Fibroblast of pulmonary artery (primary cell): ENCODE measurements at regions not wholly inside any gene's neighbourhood (a gene's known extent, or its start where the extent isn't known, plus 50 kb on each side); places are given as distances from the start of the nearest gene placed in this dataset.
A peak's percentile ranks its signal among the peaks of the same experiment; 100 is the strongest.
"Not testable (repeated sequence)": the region's sequence is repeated elsewhere in the genome, so short reads cannot be mapped to it uniquely, and the experiment has no call there.

Experiments
- DNase-seq: peaks from one replicate; pipeline ENCODE4 v3.0.0-alpha.2; 2010; ENCODE audit warnings: low read depth
- H3K4me3 ChIP-seq: replicated peaks from 2 replicates; pipeline ENCODE4 v1.5.1; 2011; ENCODE audit warnings: low read depth, mild to moderate bottlenecking, control low read depth, low read length, moderate library complexity
- TF ChIP-seq, protein P1 (sequence below): IDR thresholded peaks from 2 replicates; pipeline ENCODE4 v1.5.1; 2011; ENCODE audit warnings: mild to moderate bottlenecking, control low read depth, low read length, inconsistent platforms; ENCODE audit errors: missing control alignments

DNA sequence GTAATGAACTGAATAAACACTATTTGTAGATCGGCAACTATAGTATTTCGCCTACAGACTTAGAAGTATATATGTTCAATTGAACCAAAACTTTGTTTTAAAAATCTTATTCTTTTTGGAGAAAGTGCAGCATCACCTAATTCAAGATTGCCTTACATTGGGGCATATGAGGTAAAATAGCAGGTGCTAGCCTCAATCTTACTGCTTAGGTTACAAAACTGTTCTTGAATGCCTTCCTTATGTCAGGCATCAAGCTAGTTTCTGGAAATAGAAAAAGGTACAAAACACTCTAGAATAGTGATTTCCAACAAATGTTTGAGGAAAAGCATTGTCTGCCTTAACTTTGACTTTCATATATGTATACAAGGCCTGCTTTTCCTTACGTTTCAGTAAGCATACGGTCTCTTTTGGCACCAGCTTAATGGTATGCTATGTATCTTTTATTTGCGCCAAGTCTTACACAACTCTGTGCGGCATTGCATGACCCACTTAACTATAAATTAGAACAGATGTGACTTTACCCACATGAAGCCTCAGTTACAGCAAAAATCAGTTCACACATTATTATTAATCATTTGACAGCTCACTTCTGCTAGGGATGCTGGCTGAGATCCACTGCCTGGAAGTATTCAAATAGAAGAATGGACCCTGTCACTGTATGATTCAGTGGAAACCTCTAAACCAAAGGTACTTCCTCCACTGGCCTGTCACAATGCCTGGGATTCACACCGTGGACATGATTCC is 174.1 kb downstream of the PRELID2 start:
- DNase-seq = peak; percentile 48
- H3K4me3 ChIP-seq = no peak overlapping the region
- TF ChIP-seq, protein P1, sequence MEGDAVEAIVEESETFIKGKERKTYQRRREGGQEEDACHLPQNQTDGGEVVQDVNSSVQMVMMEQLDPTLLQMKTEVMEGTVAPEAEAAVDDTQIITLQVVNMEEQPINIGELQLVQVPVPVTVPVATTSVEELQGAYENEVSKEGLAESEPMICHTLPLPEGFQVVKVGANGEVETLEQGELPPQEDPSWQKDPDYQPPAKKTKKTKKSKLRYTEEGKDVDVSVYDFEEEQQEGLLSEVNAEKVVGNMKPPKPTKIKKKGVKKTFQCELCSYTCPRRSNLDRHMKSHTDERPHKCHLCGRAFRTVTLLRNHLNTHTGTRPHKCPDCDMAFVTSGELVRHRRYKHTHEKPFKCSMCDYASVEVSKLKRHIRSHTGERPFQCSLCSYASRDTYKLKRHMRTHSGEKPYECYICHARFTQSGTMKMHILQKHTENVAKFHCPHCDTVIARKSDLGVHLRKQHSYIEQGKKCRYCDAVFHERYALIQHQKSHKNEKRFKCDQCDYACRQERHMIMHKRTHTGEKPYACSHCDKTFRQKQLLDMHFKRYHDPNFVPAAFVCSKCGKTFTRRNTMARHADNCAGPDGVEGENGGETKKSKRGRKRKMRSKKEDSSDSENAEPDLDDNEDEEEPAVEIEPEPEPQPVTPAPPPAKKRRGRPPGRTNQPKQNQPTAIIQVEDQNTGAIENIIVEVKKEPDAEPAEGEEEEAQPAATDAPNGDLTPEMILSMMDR = no peak

DNA sequence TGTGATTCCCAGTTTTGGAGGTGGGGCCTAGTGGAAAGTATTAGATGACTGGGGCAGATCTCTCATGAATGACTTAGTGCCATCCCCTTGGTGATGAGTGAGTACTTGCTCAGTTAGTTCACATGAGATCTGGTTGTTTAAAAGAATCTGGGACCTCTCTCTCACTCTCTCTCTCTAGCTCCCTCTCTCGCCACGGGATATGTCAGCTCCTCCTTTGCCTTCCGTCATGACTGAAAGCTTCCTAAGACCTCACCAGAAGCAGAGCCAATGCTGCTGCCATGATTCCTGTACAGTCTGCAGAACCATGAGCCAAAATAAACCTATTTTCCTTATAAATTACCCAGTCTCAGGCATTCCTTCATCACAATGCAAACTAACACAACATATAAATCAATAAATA is 176.7 kb downstream of the PRELID2 start:
- DNase-seq = no peak
- TF ChIP-seq, protein P1 = no peak
- no peak overlapping the region for H3K4me3 ChIP-seq

DNA sequence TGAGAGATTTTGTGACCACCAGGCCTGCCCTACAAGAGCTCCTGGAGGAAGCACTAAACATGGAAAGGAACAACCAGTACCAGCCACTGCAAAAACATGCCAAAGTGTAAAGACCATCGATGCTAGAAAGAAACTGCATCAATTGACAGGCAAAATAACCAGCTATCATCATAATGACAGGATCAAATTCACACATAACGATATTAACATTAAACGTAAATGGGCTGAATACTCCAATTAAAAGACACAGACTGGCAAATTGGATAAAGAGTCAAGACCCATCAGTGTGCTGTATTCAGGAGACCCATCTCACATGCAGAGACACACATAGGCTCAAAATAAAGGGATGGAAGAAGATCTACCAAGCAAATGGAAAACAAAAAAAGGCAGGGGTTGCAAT is 182.4 kb downstream of the PRELID2 start:
- not testable (repeated sequence) for H3K4me3 ChIP-seq, DNase-seq

DNA sequence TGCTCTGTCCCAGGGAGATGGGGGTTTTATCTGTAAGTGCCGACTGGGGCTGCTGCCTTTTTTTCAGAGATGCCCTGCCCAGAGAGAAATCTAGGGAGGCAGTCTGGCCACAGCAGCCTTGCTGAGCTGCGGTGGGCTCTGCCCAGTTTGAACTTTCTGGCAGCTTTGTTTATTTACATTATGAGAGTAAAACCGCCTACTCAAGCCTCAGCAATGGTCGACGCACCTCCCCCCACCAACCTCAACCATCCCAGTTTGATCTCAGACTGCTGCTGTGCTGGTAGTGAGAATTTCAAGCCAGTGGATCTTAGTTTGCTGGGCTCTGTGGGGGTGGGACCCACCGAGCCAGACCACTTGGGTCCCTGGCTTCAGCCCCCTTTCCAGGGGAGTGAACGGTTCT is 188.0 kb downstream of the PRELID2 start:
- not testable (repeated sequence) for DNase-seq, H3K4me3 ChIP-seq

DNA sequence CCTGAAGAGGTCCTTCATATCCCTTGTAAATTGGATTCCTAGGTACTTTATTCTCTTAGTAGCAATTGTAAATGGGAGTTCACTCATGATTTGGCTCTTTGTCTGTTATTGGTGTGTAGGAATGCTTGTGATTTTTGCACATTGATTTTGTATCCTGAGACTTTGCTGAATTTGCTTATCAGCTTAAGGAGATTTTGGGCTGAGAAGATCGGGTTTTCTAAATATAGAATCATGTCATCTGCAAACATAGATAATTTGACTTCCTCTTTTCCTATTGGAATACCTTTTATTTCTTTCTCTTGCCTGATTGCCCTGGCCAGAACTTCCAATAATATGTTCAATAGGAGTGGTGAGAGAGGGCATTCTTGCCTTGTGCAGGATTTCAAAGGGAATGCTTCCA is 191.9 kb downstream of the PRELID2 start:
- H3K4me3 ChIP-seq, DNase-seq: not testable (repeated sequence)

DNA sequence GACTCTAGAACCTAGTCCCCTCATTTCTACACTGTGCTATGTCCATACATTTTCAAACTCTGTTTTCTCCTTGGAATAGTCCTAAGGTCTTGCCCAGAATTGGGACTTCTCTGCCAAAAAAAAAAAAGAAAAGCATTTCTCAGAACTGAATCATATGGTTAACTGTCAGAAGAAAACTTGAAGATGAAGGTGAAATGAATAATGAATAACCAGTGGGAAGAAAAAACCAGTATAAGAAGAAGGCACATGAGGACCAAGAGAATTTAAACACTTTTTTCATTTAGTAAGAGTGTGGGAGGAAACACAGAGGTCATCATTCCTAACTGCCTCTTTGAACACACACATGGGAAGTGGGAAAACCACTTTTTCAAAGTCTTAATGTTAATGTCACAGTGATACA is 197.7 kb downstream of the PRELID2 start:
- H3K4me3 ChIP-seq = no peak overlapping the region
- peak; percentile 9 for DNase-seq
- TF ChIP-seq, protein P1 = no peak

DNA sequence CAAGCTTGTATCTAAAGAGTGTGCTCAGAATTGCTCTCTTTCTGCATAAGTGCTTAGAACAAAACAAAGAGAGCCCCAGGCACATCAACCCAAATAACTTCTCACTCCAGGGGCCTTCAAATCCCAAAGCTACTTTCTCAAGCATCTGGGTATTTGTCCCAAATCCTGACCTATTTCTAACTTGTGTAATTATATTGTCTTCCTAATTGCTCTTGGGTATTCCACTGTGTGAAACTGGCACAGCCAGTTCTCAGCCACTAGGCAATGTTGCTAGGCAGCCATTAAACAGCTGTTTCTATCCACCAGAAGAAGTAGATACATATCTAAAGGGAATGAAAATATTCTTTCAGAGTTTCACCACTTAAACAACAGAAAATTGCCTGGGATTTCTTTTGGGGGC is 198.8 kb downstream of the PRELID2 start:
- TF ChIP-seq, protein P1 = no peak
- H3K4me3 ChIP-seq = no peak overlapping the region
- DNase-seq = no peak

DNA sequence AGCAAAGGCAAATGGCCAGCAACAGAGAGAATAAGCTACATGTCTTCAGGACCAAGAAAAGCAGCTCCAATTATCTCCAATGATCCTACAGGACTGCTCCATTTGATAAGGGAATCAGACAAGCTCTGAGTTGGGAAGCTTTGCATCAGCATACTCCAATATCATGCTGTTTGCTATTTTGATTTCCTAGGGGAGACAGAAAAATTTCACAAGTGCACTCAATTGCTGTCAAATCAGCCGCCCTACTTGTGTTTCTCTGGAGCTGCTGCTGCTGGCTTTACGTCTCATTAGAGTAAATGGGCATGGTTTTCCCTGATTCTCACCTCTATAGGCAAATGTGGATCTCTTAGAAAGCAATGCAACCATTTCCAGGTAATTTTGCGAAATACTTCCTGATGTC is 201.7 kb downstream of the PRELID2 start:
- no peak for DNase-seq
- TF ChIP-seq, protein P1 = no peak
- H3K4me3 ChIP-seq = no peak overlapping the region

DNA sequence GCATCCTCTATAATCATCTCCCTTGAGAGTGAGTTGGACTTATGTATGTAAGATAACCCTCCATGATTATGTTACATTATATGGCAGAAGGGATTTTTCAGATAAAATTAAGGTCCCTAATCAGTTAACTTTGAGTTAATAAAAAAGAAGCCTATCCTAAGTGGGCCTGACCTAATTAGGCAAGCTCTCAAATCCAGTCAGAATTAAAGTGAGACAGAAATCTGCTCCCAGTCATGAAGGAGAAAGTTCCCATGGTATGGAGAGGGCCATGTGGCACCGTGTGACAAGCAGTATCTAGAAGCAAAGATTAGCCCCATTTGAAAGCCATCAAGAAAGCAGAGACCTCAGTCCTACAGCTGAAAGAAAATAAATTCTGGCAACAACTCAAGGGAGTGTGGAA is 202.4 kb downstream of the PRELID2 start:
- TF ChIP-seq, protein P1 = no peak
- DNase-seq = no peak
- no peak overlapping the region for H3K4me3 ChIP-seq
